DMS114 treated with DMSO at 0.1 percent for 48 hours (cell line): ENCODE measurements at regions not wholly inside any gene's neighbourhood (a gene's known extent, or its start where the extent isn't known, plus 50 kb on each side); places are given as distances from the start of the nearest gene placed in this dataset.

Source experiments
- DNase-seq: peaks from one replicate; lab custom pipeline; 2025; ENCODE audit not compliant: unreplicated experiment; lab: John Stamatoyannopoulos, UW

- no peak for DNase-seq
These were observed 164.6 kb downstream of the TFCP2L1 start for GRCh38 chr2:121120411-121120810.

DNA sequence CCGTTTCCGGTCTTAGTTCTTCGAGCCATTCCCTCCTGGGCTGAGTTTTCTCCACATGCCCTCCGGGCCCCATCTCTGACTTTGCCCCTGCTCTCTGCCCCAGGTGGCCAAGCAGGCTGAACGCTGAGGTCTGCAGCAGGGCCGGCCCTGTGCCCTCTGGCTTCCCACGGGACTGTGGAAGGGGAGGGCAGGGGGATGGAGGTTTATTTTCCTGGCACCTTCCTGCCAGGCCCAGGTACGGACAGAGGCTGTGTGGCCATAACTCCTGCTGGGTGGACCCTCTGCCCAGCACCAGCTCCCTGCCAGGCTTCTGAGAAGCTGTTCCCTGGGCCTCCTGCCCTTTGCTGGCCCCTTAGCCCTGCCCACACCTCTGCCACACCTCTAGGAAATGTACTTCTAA is 164.0 kb downstream of the TFCP2L1 start:
- DNase-seq: no peak

DNA sequence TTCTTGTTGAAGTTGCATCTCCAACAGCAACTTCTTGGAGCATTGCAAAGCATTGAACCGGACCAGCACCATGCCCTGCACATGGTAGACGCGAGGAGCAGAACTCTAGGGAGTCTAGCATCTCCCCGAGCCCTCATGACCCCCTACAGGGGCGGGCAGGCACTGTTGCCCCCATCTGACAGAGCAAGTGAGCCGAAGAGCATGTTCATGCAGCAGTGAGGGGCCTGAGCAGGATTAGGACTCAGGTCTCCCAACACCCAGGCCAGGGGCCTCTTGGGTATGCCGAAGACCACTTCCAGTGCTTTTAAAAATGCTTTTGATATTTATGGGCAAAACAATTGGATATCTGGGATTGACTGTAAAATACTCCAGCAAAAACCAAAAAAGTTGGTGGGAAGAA is 163.3 kb downstream of the TFCP2L1 start:
- no peak for DNase-seq

DNA sequence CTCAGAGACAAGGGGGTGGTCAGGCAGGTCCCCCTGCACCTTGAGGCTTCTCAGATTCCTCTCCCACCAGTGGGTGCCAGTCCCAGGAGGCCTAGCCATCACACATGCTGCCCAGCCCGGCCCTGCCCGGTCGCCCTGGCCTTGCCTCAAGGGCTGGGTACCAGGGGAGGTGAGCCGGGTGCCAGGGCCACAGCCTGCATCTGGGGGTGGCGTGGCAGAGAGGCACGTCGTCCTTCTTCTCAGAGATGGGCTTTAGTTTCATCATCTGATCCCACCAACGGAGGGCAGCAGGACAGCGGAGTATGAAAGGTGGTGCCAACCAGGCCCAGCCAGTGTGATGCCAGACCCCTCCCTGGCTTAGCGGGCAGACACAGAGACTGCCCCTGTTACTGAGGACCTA is 161.7 kb downstream of the TFCP2L1 start:
- DNase-seq: no peak

- DNase-seq: no peak
These were observed 160.7 kb downstream of the TFCP2L1 start for GRCh38 chr2:121124330-121124729.

DNA sequence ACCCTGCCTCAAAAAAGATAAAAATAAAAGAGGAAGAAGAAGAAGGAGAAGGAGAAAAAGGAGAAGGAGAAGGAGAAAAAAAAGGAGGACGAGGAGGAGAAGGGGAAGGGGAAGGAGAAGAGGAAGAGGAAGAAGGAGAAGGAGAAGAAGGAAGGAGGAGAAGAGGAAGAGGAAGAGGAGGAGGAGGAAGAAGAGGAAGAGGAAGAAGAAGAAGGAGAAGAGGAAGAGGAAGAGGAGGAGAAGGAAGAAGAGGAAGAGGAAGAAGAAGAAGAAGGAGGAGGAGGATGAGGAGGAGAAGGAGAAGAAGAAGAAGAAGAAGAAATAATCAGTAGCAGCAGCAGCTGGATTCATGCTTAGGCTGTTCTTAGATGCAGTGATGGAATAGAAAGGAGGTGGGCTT is 159.7 kb downstream of the TFCP2L1 start:
- DNase-seq: no peak

- no peak for DNase-seq
These were observed 156.0 kb downstream of the TFCP2L1 start for GRCh38 chr2:121128741-121129659.

GRCh38 chr2:121129692-121130091 is 155.3 kb downstream of the TFCP2L1 start:
- no peak for DNase-seq

GRCh38 chr2:121130301-121130850 is 154.6 kb downstream of the TFCP2L1 start:
- DNase-seq: no peak

- DNase-seq: no peak
These were observed 153.6 kb downstream of the TFCP2L1 start for GRCh38 chr2:121131375-121131774.

GRCh38 chr2:121132054-121132761 is 152.8 kb downstream of the TFCP2L1 start:
- no peak for DNase-seq

- DNase-seq: no peak
These were observed 152.3 kb downstream of the TFCP2L1 start for GRCh38 chr2:121132762-121133107.

- DNase-seq: no peak
These were observed 151.3 kb downstream of the TFCP2L1 start for GRCh38 chr2:121133551-121134319.

- DNase-seq: no peak
These were observed 150.3 kb downstream of the TFCP2L1 start for GRCh38 chr2:121134728-121135127.

GRCh38 chr2:121135168-121135853 is 149.7 kb downstream of the TFCP2L1 start:
- no peak for DNase-seq

GRCh38 chr2:121136323-121136722 is 148.7 kb downstream of the TFCP2L1 start:
- DNase-seq: no peak

- no peak for DNase-seq
These were observed 147.4 kb downstream of the TFCP2L1 start for GRCh38 chr2:121137571-121137970.

GRCh38 chr2:121140734-121141133 is 144.3 kb downstream of the TFCP2L1 start:
- no peak for DNase-seq

DNA sequence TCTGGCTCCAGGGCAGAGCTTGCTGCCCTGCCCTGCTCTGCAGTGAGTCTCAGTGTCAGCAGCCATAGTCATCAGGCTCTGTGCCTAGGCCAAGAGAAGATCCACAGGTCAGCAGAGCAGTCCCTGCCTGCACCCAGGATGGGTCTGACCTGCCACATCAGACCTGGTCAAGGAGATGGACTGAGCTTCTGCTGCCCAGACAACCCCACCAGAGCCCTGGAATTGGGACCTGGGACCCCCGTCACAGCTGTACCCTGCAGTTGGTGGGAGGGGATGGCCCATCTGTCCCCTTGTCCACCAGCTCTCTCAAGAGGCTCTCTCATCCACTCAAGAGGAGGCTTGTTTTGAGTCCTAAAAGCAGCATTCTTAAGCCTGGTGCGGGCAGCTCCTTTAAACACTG is 142.6 kb downstream of the TFCP2L1 start:
- DNase-seq: no peak

DNA sequence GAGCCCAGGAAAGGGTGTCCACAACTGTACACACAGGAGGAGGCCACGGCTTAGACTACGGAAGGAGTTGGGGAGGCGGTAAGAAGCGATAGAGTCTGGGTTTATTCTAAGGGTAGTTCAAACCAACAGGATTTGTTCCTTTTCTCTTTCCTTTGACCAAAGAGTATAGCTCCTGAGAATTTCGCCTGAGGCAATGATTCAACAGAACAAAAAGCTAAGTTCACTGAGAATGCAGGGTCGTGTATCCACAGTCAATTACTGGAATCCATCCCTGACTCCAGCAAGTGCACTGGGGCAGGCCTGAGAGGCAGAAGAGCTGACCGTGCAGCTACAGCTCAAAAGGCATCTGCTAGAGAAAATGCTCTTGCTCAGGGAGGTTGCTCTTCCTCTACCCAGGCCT is 140.9 kb downstream of the TFCP2L1 start:
- DNase-seq: no peak

- DNase-seq: no peak
These were observed 138.4 kb downstream of the TFCP2L1 start for GRCh38 chr2:121146630-121147029.
